ENCODE measurements at regions not wholly inside any gene's neighbourhood (a gene's known extent, or its start where the extent isn't known, plus 50 kb on each side); places are given as distances from the start of the nearest gene placed in this dataset.
A peak's percentile ranks its signal among the peaks of the same experiment; 100 is the strongest.

GRCh38 chrX:134747006-134747405 is 50.0 kb downstream of the PABIR2 start:
- no peak overlapping the region for H3K4me3 ChIP-seq (ENCODE audit: low read depth, low read length)
- no peak for TF ChIP-seq CTCF (IDR thresholded peaks at IDR 0.05; ENCODE audit: insufficient read depth, low read depth, low read length, missing control alignments)
- DNase-seq (ENCODE audit: low read depth), result no peak

GRCh38 chrX:134746410-134746785 is 50.6 kb downstream of the PABIR2 start:
- no peak for TF ChIP-seq CTCF (IDR thresholded peaks at IDR 0.05; ENCODE audit: insufficient read depth, low read depth, low read length, missing control alignments)
- no peak for DNase-seq (ENCODE audit: low read depth)
- H3K4me3 ChIP-seq (ENCODE audit: low read depth, low read length), result no peak overlapping the region

DNA sequence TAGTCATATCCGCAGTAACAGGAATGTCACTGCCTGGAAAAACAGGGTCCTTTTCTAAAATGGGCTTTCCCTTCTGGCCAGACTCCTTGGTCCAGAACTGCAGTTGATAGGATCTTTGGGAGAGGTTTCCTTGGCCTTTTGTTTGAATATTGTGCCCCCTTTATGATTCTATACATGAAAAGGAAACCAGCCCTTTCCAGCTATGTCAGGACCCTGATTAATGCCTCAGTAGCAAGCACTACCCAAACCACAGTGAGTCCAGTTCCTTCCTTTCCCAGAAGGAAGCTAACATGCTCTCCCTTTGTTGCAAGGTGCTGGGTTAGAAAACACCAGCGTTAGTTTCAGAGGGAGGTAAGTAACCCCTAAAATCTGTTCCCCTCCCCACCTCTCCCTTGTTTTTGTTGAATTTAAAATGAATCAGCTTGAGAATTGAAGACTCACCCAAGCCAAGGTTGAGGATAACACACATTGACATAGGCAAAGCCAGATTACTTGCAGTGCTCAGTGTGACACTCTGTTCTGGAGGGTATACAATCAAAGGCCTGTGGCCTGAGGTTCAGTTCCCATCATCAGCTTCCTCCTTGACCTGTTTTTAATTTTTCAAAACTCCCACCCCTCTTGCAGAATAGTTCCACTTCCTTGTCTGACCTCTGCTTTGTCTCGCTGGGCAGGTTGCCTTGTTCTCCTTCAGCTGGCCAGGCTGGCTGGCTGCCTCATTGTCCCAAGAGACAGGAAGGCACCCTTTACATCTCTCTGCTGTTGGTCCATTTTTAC is 51.2 kb downstream of the PABIR2 start:
- H3K4me3 ChIP-seq (ENCODE audit: low read depth, low read length), result no peak overlapping the region
- DNase-seq (ENCODE audit: low read depth), result peak; percentile 7
- TF ChIP-seq CTCF (IDR thresholded peaks at IDR 0.05; ENCODE audit: insufficient read depth, low read depth, low read length, missing control alignments), result no peak

DNA sequence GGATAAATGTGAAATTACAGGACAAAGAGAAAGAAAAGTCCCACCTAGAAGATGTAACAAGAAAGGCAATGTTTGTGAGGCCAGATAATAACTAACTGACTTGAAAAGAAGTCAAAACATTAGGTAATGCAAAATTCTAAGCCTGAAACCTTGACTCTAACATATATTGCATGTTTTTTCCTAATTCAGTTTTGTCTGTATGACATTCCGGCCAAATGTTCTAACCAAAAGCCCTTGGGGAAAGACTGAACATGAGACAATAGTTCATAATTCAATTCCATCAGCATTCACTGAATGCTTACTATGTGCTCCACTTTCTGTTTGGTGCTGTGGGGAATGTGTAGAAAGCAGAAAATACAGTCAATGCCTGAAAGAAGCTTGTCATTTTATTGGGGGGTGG is 53.9 kb downstream of the PABIR2 start:
- no peak for TF ChIP-seq CTCF (IDR thresholded peaks at IDR 0.05; ENCODE audit: insufficient read depth, low read depth, low read length, missing control alignments)
- H3K4me3 ChIP-seq (ENCODE audit: low read depth, low read length), result no peak overlapping the region
- no peak for DNase-seq (ENCODE audit: low read depth)

DNA sequence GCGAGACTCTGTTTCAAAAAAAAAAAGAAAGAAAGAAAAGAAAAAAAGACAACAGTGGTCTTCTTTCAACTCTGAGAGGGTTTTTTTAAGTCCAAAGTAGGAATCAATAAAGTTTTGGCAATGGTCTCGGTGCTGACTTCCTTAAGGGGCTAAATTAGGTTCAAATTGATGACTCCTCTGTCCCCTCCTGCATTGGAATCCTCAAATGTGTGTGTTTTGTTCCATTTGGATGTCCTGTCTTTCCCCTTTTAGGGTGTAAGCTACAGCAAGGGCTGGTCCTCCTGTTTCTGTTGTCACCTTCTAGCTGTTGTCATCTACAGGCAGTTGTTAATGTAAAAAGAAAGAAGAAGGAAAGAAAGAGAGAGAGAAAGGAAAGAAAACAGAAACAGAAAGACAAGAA is 54.4 kb downstream of the PABIR2 start:
- TF ChIP-seq CTCF (IDR thresholded peaks at IDR 0.05; ENCODE audit: insufficient read depth, low read depth, low read length, missing control alignments), result no peak
- DNase-seq (ENCODE audit: low read depth), result no peak
- H3K4me3 ChIP-seq (ENCODE audit: low read depth, low read length), result no peak overlapping the region

DNA sequence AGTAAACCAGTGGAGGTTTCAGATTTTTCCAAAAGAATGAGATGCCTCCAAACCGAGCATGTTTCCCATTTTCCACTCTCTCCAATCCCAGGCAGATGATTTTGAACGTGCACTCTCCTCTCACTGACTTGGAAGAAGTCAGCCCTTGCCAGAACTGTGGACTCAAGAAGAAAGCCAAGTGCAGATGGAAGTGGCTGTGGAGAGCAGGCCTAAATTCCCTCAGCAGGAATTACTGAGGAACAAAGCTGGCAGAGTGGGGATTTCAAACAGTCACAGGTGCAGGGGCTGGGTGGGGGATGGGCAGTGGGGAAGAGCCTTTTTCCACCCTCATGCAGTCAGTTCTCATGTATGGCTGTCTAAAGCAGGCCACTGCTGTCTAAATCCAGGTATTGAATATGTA is 55.3 kb downstream of the PABIR2 start:
- DNase-seq (ENCODE audit: low read depth), result no peak
- TF ChIP-seq CTCF (IDR thresholded peaks at IDR 0.05; ENCODE audit: insufficient read depth, low read depth, low read length, missing control alignments), result no peak

More for the DNA sequence above, 55.3 kb downstream of the PABIR2 start:
- H3K4me3 ChIP-seq (ENCODE audit: low read depth, low read length), result no peak overlapping the region
